Nephron progenitor cell (in vitro differentiated cells): ENCODE measurements at regions not wholly inside any gene's neighbourhood (a gene's known extent, or its start where the extent isn't known, plus 50 kb on each side); places are given as distances from the start of the nearest gene placed in this dataset.
A peak's percentile ranks its signal among the peaks of the same experiment; 100 is the strongest.

Experiments used
- DNase-seq: peaks from one replicate; pipeline ENCODE4 v3.0.0; 2021
- H3K27ac Mint-ChIP-seq: 2 replicates; pipeline ENCODE4 v1.8.0; 2021; ENCODE audit warnings: mild to moderate bottlenecking, moderate library complexity, mixed read lengths
- H3K27me3 Mint-ChIP-seq: 2 replicates; pipeline ENCODE4 v1.8.0; 2021; ENCODE audit warnings: mild to moderate bottlenecking, low read depth, mixed read lengths; ENCODE audit not compliant: poor library complexity
- H3K36me3 Mint-ChIP-seq: 2 replicates; pipeline ENCODE4 v1.8.0; 2021; ENCODE audit warnings: low read depth, mixed read lengths
- H3K4me1 Mint-ChIP-seq: 2 replicates; pipeline ENCODE4 v1.8.0; 2021; ENCODE audit warnings: mixed read lengths
- H3K4me3 Mint-ChIP-seq: 2 replicates; pipeline ENCODE4 v1.8.0; 2021; ENCODE audit warnings: mild to moderate bottlenecking, moderate library complexity, mixed read lengths
- H3K9me3 Mint-ChIP-seq: 2 replicates; pipeline ENCODE4 v1.8.0; 2021; ENCODE audit warnings: mild to moderate bottlenecking, moderate library complexity, mixed read lengths
- CTCF ChIP-seq: fragments of 200-600 bp; sonication (generic); IDR thresholded peaks from 2 replicates; pipeline ENCODE4 v1.5.0; 2021; ENCODE audit warnings: antibody characterized with exemption

- no peak for DNase-seq
- Mint-ChIP-seq H3K27me3 (no peaks in the 10 kb centered on the region), H3K9me3 (peaks cover 1% of the 10 kb centered on the region), H3K4me3 (no peak overlapping the region), H3K36me3 (no peaks in the 10 kb centered on the region), H3K27ac (peak overlapping the region; percentile 57), H3K4me1 (peaks cover 22% of the 10 kb centered on the region)
- TF ChIP-seq CTCF, result no peak
Measured at GRCh38 chr5:121763665-121764064, 88.0 kb upstream of the FTMT start.

- no peak overlapping the region for H3K4me3 Mint-ChIP-seq
- no peak overlapping the region for H3K27ac Mint-ChIP-seq
- TF ChIP-seq CTCF, result no peak
- H3K36me3 Mint-ChIP-seq, result no peaks in the 10 kb centered on the region
- peaks cover 5% of the 10 kb centered on the region for H3K4me1 Mint-ChIP-seq
- DNase-seq, result no peak
- H3K9me3 Mint-ChIP-seq, result peaks cover 4% of the 10 kb centered on the region
- H3K27me3 Mint-ChIP-seq, result no peaks in the 10 kb centered on the region
Measured at GRCh38 chr5:121780406-121780805, 71.3 kb upstream of the FTMT start.

- DNase-seq, result no peak
- Mint-ChIP-seq H3K9me3 (peaks cover 6% of the 10 kb centered on the region), H3K27me3 (no peaks in the 10 kb centered on the region), H3K4me1 (peaks cover 5% of the 10 kb centered on the region), H3K27ac (no peak overlapping the region), H3K36me3 (no peaks in the 10 kb centered on the region), H3K4me3 (no peak overlapping the region)
- no peak for TF ChIP-seq CTCF
Measured at GRCh38 chr5:121783700-121784099, 68.0 kb upstream of the FTMT start.

GRCh38 chr5:121793791-121794190 is 57.9 kb upstream of the FTMT start:
- H3K36me3 Mint-ChIP-seq, result peaks cover 5% of the 10 kb centered on the region
- H3K27me3 Mint-ChIP-seq, result no peaks in the 10 kb centered on the region
- H3K9me3 Mint-ChIP-seq, result peaks cover 6% of the 10 kb centered on the region
- no peak for TF ChIP-seq CTCF
- DNase-seq, result no peak
- H3K4me3 Mint-ChIP-seq, result no peak overlapping the region
- peaks cover 10% of the 10 kb centered on the region for H3K4me1 Mint-ChIP-seq
- H3K27ac Mint-ChIP-seq, result no peak overlapping the region

- peaks cover 4% of the 10 kb centered on the region for H3K9me3 Mint-ChIP-seq
- H3K36me3 Mint-ChIP-seq, result peaks cover 3% of the 10 kb centered on the region
- no peak for DNase-seq
- peaks cover 10% of the 10 kb centered on the region for H3K4me1 Mint-ChIP-seq
- TF ChIP-seq CTCF, result no peak
- no peak overlapping the region for H3K27ac Mint-ChIP-seq
- no peak overlapping the region for H3K4me3 Mint-ChIP-seq
- no peaks in the 10 kb centered on the region for H3K27me3 Mint-ChIP-seq
Measured at GRCh38 chr5:121795511-121795910, 56.2 kb upstream of the FTMT start.

GRCh38 chr5:121797681-121798518 is 53.8 kb upstream of the FTMT start:
- Mint-ChIP-seq H3K36me3 (no peaks in the 10 kb centered on the region), H3K9me3 (no peaks in the 10 kb centered on the region), H3K27me3 (no peaks in the 10 kb centered on the region), H3K27ac (peak overlapping the region; percentile 24), H3K4me3 (no peak overlapping the region), H3K4me1 (peaks cover 10% of the 10 kb centered on the region)
- DNase-seq, result no peak
- no peak for TF ChIP-seq CTCF
